BJ (cell line): ENCODE measurements at regions not wholly inside any gene's neighbourhood (a gene's known extent, or its start where the extent isn't known, plus 50 kb on each side); places are given as distances from the start of the nearest gene placed in this dataset.

Experiments
- CTCF ChIA-PET: fragments of 350-600 bp; formaldehyde crosslinking; extraction: SDS; loops from one replicate; lab custom pipeline; 2021; ENCODE audit warnings: antibody characterized with exemption, inconsistent platforms; lab: Yijun Ruan, JAX
- POLR2A ChIA-PET: fragments of 300-600 bp; sonication (Branson Sonifier 250); formaldehyde crosslinking; extraction: SDS; loops from one replicate; lab custom pipeline; 2021; ENCODE audit warnings: antibody characterized with exemption; lab: Charles Lee
- DNase-seq: peaks from one replicate; pipeline ENCODE4 v3.0.0-alpha.2; 2011; ENCODE audit warnings: low read depth
- H3K27me3 ChIP-seq: 2 replicates; pipeline ENCODE4 v1.6.0; 2011; ENCODE audit warnings: low read length; ENCODE audit not compliant: control insufficient read depth, insufficient read depth
- H3K36me3 ChIP-seq: 2 replicates; pipeline ENCODE4 v1.5.1; 2011; ENCODE audit warnings: low read length; ENCODE audit not compliant: control insufficient read depth, insufficient read depth
- H3K4me3 ChIP-seq: 2 replicates; pipeline ENCODE4 v1.5.1; 2011; ENCODE audit warnings: low read depth, mild to moderate bottlenecking, control low read depth, low read length
- CTCF ChIP-seq: IDR thresholded peaks from 2 replicates; pipeline ENCODE4 v1.5.1; 2011; ENCODE audit warnings: low read depth, mild to moderate bottlenecking, control low read depth, inconsistent platforms, low read length, moderate library complexity; ENCODE audit not compliant: insufficient read depth

- Histone ChIP-seq H3K4me3 (no peak overlapping the region), H3K36me3 (no peaks in the 10 kb centered on the region), H3K27me3 (no peaks in the 10 kb centered on the region)
- ChIA-PET CTCF (no interaction called here), POLR2A (no interaction called here)
- no peak for TF ChIP-seq CTCF
- no peak for DNase-seq
These were observed 192.1 kb downstream of the PPARGC1A start for GRCh38 chr4:23697722-23698121.

GRCh38 chr4:23697001-23697528, 192.8 kb downstream of the PPARGC1A start:
- no peak for DNase-seq
- no peak for TF ChIP-seq CTCF
- Histone ChIP-seq H3K36me3 (no peaks in the 10 kb centered on the region), H3K27me3 (no peaks in the 10 kb centered on the region), H3K4me3 (no peak overlapping the region)
- CTCF ChIA-PET, result no interaction called here
- POLR2A ChIA-PET, result no interaction called here

DNA sequence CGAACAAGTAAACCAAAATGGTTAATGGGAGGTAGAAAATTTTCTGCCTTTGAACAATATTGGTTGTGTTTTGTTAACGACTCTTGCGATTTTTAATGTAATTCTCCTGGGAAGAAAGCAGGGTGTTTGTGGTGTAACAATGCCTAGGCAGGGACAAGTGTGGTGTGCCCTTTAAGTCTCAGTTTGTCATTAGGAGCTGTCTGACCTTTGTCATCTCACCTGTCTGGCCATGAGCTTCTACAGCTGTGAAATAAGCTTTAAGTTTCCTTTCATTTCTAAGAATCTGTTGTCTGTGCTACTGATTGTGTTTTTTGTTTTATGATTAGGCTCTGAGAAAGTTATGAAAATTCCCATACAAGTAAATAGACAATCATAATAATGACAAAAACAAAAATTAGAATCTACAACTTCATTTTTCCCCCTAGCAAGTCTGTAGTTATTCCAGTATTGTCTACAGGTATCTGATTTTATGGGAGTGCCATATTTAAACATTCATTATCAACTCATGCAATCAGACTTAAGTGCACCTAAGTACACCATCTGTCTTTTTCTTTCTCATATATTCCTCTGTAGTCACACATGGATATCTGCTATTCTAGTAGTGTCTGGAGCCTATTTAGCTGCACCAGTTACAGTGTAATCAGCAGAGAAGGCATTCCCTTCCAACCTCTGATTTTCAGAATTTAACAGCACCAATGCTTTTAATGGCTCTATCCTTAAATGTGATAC, 203.5 kb downstream of the PPARGC1A start:
- ChIA-PET POLR2A (no interaction called here), CTCF (no interaction called here)
- TF ChIP-seq CTCF, result no peak
- Histone ChIP-seq H3K36me3 (no peaks in the 10 kb centered on the region), H3K27me3 (no peaks in the 10 kb centered on the region), H3K4me3 (no peak overlapping the region)
- DNase-seq, result no peak

DNA sequence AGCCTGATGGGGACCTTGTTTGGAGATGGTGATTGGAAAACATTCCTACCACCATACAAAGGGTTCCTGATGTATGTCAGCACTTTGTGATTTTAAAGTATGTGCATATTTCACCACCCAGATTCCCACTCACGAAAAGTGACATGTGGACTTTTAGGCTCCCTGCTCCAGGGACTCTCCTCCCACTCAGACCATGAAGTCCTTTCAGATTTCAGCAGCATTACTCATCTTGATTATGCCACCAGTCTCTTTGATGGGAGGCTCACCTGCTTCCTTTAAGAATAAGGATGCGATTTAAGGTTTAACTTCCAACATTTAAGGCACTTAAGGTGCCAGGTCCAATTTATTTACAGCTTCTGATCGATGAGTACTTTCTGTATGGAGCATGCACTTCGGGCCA, 204.4 kb downstream of the PPARGC1A start:
- CTCF ChIA-PET, result no interaction called here
- POLR2A ChIA-PET, result no interaction called here
- Histone ChIP-seq H3K36me3 (no peaks in the 10 kb centered on the region), H3K27me3 (no peaks in the 10 kb centered on the region), H3K4me3 (no peak overlapping the region)
- no peak for DNase-seq
- no peak for TF ChIP-seq CTCF

DNA sequence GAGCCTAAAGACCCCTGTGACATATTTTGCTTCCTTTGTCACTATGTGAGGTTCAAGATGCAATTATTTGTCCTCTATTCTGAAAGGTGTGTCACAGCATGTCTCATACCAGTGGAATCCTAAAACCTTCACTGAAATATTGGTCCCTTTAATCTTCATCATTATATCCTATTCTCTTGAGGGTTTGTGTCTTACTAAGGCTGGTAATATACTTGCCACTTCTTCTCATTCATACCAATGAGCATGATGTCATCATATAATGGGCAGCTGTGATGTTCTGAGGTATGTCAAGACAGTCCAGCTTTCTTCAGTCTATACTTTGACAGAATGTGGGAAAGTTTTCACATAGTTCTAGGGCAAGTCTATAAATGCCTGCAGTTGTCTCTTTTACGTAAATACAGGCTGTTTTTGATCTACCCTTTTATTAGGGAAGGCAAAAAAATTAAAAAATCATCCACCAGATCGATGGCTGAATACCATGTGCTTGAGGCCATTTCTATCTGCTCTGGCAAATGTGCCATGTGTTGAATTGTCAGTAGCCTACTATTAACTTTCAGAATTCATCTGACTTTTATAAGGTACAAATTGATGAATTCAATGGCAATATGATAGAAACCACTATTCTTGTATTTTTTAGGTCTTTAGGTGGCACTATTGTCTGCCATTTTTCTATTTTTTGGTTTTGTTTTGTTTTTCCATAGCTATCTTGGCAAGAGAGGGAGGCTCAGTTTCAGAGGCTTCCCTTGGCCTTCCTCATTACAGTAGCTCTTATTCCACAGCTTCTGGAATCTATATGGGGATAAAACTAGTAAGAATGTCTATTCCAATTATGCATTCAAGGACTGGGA, 209.0 kb downstream of the PPARGC1A start:
- no peak for DNase-seq
- ChIA-PET POLR2A (no interaction called here), CTCF (interaction anchor here (0.7 to 2.3 kb wide), 3 partner anchors 11 to 738 kb away, joined by 3 to 15 read pairs (median 7); no protein-coding TSS in a partner anchor)
- no peak for TF ChIP-seq CTCF
- H3K27me3 ChIP-seq, result no peaks in the 10 kb centered on the region
- no peaks in the 10 kb centered on the region for H3K36me3 ChIP-seq
- H3K4me3 ChIP-seq, result no peak overlapping the region
